GM23338 (cell line): ENCODE measurements at regions not wholly inside any gene's neighbourhood (a gene's known extent, or its start where the extent isn't known, plus 50 kb on each side); places are given as distances from the start of the nearest gene placed in this dataset.

Source experiments
- ATAC-seq: fragments of 200-7000 bp; cut with Tn5 transposase; 3 replicates; pipeline ENCODE4 v1.9.1; 2020
- DNase-seq: peaks from one replicate; pipeline ENCODE4 v3.0.0-alpha.2; 2015; ENCODE audit warnings: low spot score
- H2AFZ ChIP-seq: fragments of 200-600 bp; sonication (generic); 2 replicates; pipeline ENCODE4 v1.8.0; 2016; ENCODE audit warnings: antibody characterized with exemption, mild to moderate bottlenecking, moderate library complexity
- H3F3A ChIP-seq: fragments of 200-600 bp; sonication (generic); replicated peaks from 2 replicates; pipeline ENCODE4 v1.8.0; 2017; ENCODE audit warnings: antibody characterized with exemption, mixed run types, low read depth
- H3K27ac ChIP-seq: fragments of 200-600 bp; sonication (generic); 2 replicates; pipeline ENCODE4 v1.6.1; 2016; ENCODE audit warnings: low read depth
- H3K27me3 ChIP-seq: fragments of 200-600 bp; sonication (generic); 2 replicates; pipeline ENCODE4 v1.8.0; 2016; ENCODE audit warnings: mild to moderate bottlenecking, mixed run types, moderate library complexity; ENCODE audit not compliant: insufficient read depth
- H3K36me3 ChIP-seq: fragments of 200-600 bp; sonication (generic); 2 replicates; pipeline ENCODE4 v1.8.0; 2016; ENCODE audit warnings: mild to moderate bottlenecking; ENCODE audit not compliant: insufficient read depth
- H3K4me1 ChIP-seq: fragments of 200-600 bp; sonication (generic); 2 replicates; pipeline ENCODE4 v1.8.0; 2016; ENCODE audit warnings: mild to moderate bottlenecking, moderate library complexity; ENCODE audit not compliant: insufficient read depth
- H3K4me2 ChIP-seq: fragments of 200-600 bp; sonication (generic); 2 replicates; pipeline ENCODE4 v1.7.1; 2017; ENCODE audit warnings: mixed run types
- H3K4me3 ChIP-seq: fragments of 200-600 bp; sonication (generic); 2 replicates; pipeline ENCODE4 v1.6.1; 2016; ENCODE audit warnings: mixed run types
- H3K79me2 ChIP-seq: fragments of 200-600 bp; sonication (generic); replicated peaks from 2 replicates; pipeline ENCODE4 v1.8.0; 2017; ENCODE audit warnings: mild to moderate bottlenecking; ENCODE audit not compliant: insufficient read depth
- H3K9me2 ChIP-seq: fragments of 200-600 bp; sonication (generic); 2 replicates; pipeline ENCODE4 v1.8.0; 2017; ENCODE audit not compliant: insufficient read depth
- H4K20me1 ChIP-seq: fragments of 200-600 bp; sonication (generic); replicated peaks from 2 replicates; pipeline ENCODE4 v1.8.0; 2017; ENCODE audit warnings: mild to moderate bottlenecking; ENCODE audit not compliant: insufficient read depth
- H3K27ac Mint-ChIP-seq: 2 replicates; pipeline ENCODE4 v1.8.0; 2020; ENCODE audit warnings: inconsistent platforms, mild to moderate bottlenecking, moderate library complexity, mixed read lengths
- H3K27me3 Mint-ChIP-seq: 3 replicates; pipeline ENCODE4 v1.8.0; 2022; ENCODE audit warnings: low read depth, mild to moderate bottlenecking, moderate library complexity, mixed read lengths, inconsistent platforms; ENCODE audit not compliant: insufficient read depth, poor library complexity
- H3K36me3 Mint-ChIP-seq: 3 replicates; pipeline ENCODE4 v1.8.0; 2021; ENCODE audit warnings: low read depth, mild to moderate bottlenecking, inconsistent platforms, moderate library complexity, mixed read lengths
- H3K4me1 Mint-ChIP-seq: 3 replicates; pipeline ENCODE4 v1.8.0; 2020; ENCODE audit warnings: mild to moderate bottlenecking, inconsistent platforms, mixed read lengths
- H3K4me3 Mint-ChIP-seq: 3 replicates; pipeline ENCODE4 v1.8.0; 2021; ENCODE audit warnings: moderate library complexity, mild to moderate bottlenecking, inconsistent platforms, mixed read lengths
- H3K9me3 Mint-ChIP-seq: 3 replicates; pipeline ENCODE4 v1.8.0; 2020; ENCODE audit warnings: moderate library complexity, mild to moderate bottlenecking, inconsistent platforms, mixed read lengths
- CREB1 ChIP-seq: fragments of 250-450 bp; sonication (Bioruptor Pico); IDR thresholded peaks from 2 replicates; pipeline ENCODE4 v1.5.0; 2020; ENCODE audit warnings: low read depth, mild to moderate bottlenecking, moderate library complexity
- EZH2 ChIP-seq: fragments of 200-600 bp; sonication (generic); IDR thresholded peaks from one replicate; pipeline ENCODE4 v1.8.0; 2017; ENCODE audit warnings: antibody characterized with exemption, mild to moderate bottlenecking, low read depth; ENCODE audit not compliant: unreplicated experiment
- EZH2phosphoT487 ChIP-seq: fragments of 200-600 bp; sonication (generic); IDR thresholded peaks from one replicate; pipeline ENCODE4 v1.8.1; 2018; ENCODE audit warnings: antibody characterized with exemption; ENCODE audit not compliant: unreplicated experiment
- JUNB ChIP-seq: IDR thresholded peaks from one replicate; pipeline ENCODE4 v1.6.1; 2016; ENCODE audit warnings: antibody characterized with exemption; ENCODE audit not compliant: unreplicated experiment
- NANOG ChIP-seq: IDR thresholded peaks from 2 replicates; pipeline ENCODE4 v1.6.1; 2016; ENCODE audit warnings: antibody characterized with exemption, borderline replicate concordance
- POLR2AphosphoS5 ChIP-seq: IDR thresholded peaks from 2 replicates; pipeline ENCODE4 v1.6.1; 2016; ENCODE audit warnings: antibody characterized with exemption, low read depth
- REST ChIP-seq: IDR thresholded peaks from one replicate; pipeline ENCODE4 v1.6.1; 2018; ENCODE audit warnings: antibody characterized with exemption; ENCODE audit not compliant: unreplicated experiment
- STAT1 ChIP-seq: IDR thresholded peaks from one replicate; pipeline ENCODE4 v1.6.1; 2016; ENCODE audit warnings: antibody characterized with exemption; ENCODE audit not compliant: unreplicated experiment
- ZNF114 ChIP-seq: fragments of 250-450 bp; sonication (Bioruptor Pico); IDR thresholded peaks from 2 replicates; pipeline ENCODE4 v1.5.0; 2020; ENCODE audit warnings: mild to moderate bottlenecking, moderate library complexity
- ZNF331 ChIP-seq: fragments of 250-450 bp; sonication (Bioruptor Pico); IDR thresholded peaks from 2 replicates; pipeline ENCODE4 v1.5.0; 2020; ENCODE audit warnings: low read depth, mild to moderate bottlenecking, moderate library complexity
- TF ChIP-seq, protein P1 (sequence below): IDR thresholded peaks from 2 replicates; pipeline ENCODE4 v1.6.1; 2016; ENCODE audit warnings: antibody characterized with exemption
- TF ChIP-seq, protein P2 (sequence below): fragments of 250-450 bp; sonication (Bioruptor Pico); IDR thresholded peaks from 2 replicates; pipeline ENCODE4 v1.5.0; 2020; ENCODE audit warnings: mild to moderate bottlenecking, moderate library complexity
- TF ChIP-seq, protein P3 (sequence below), 2 experiments: fragments of 200-600 bp in 1 of 2; sonication (generic) in 1 of 2; conservative IDR thresholded peaks; 2 replicates each; pipeline versions ENCODE4 v1.5.1 to v1.6.1; 2016 to 2017; ENCODE audit warnings: antibody characterized with exemption in 2 of 2, low read depth in 2 of 2, mild to moderate bottlenecking in 2 of 2, moderate library complexity in 1 of 2

- H3K4me1 Mint-ChIP-seq: no peaks in the 10 kb centered on the region
- TF ChIP-seq, protein P1, sequence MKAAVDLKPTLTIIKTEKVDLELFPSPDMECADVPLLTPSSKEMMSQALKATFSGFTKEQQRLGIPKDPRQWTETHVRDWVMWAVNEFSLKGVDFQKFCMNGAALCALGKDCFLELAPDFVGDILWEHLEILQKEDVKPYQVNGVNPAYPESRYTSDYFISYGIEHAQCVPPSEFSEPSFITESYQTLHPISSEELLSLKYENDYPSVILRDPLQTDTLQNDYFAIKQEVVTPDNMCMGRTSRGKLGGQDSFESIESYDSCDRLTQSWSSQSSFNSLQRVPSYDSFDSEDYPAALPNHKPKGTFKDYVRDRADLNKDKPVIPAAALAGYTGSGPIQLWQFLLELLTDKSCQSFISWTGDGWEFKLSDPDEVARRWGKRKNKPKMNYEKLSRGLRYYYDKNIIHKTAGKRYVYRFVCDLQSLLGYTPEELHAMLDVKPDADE: no peak
- TF ChIP-seq NANOG (no peak), ZNF331 (CRISPR knock-in tag) (no peak), JUNB (no peak), POLR2AphosphoS5 (no peak), ZNF114 (no peak), STAT1 (no peak), EZH2phosphoT487 (no peak), CREB1 (CRISPR knock-in tag) (no peak), REST (no peak), EZH2 (no peak)
- TF ChIP-seq, protein P2, sequence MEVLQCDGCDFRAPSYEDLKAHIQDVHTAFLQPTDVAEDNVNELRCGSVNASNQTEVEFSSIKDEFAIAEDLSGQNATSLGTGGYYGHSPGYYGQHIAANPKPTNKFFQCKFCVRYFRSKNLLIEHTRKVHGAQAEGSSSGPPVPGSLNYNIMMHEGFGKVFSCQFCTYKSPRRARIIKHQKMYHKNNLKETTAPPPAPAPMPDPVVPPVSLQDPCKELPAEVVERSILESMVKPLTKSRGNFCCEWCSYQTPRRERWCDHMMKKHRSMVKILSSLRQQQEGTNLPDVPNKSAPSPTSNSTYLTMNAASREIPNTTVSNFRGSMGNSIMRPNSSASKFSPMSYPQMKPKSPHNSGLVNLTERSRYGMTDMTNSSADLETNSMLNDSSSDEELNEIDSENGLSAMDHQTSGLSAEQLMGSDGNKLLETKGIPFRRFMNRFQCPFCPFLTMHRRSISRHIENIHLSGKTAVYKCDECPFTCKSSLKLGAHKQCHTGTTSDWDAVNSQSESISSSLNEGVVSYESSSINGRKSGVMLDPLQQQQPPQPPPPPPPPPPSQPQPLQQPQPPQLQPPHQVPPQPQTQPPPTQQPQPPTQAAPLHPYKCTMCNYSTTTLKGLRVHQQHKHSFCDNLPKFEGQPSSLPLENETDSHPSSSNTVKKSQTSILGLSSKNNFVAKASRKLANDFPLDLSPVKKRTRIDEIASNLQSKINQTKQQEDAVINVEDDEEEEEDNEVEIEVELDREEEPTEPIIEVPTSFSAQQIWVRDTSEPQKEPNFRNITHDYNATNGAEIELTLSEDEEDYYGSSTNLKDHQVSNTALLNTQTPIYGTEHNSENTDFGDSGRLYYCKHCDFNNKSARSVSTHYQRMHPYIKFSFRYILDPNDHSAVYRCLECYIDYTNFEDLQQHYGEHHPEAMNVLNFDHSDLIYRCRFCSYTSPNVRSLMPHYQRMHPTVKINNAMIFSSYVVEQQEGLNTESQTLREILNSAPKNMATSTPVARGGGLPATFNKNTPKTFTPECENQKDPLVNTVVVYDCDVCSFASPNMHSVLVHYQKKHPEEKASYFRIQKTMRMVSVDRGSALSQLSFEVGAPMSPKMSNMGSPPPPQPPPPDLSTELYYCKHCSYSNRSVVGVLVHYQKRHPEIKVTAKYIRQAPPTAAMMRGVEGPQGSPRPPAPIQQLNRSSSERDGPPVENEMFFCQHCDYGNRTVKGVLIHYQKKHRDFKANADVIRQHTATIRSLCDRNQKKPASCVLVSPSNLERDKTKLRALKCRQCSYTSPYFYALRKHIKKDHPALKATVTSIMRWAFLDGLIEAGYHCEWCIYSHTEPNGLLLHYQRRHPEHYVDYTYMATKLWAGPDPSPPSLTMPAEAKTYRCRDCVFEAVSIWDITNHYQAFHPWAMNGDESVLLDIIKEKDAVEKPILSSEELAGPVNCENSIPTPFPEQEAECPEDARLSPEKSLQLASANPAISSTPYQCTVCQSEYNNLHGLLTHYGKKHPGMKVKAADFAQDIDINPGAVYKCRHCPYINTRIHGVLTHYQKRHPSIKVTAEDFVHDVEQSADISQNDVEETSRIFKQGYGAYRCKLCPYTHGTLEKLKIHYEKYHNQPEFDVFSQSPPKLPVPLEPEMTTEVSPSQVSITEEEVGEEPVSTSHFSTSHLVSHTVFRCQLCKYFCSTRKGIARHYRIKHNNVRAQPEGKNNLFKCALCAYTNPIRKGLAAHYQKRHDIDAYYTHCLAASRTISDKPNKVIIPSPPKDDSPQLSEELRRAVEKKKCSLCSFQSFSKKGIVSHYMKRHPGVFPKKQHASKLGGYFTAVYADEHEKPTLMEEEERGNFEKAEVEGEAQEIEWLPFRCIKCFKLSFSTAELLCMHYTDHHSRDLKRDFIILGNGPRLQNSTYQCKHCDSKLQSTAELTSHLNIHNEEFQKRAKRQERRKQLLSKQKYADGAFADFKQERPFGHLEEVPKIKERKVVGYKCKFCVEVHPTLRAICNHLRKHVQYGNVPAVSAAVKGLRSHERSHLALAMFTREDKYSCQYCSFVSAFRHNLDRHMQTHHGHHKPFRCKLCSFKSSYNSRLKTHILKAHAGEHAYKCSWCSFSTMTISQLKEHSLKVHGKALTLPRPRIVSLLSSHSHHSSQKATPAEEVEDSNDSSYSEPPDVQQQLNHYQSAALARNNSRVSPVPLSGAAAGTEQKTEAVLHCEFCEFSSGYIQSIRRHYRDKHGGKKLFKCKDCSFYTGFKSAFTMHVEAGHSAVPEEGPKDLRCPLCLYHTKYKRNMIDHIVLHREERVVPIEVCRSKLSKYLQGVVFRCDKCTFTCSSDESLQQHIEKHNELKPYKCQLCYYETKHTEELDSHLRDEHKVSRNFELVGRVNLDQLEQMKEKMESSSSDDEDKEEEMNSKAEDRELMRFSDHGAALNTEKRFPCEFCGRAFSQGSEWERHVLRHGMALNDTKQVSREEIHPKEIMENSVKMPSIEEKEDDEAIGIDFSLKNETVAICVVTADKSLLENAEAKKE (CRISPR knock-in tag): no peak
- TF ChIP-seq, protein P3, sequence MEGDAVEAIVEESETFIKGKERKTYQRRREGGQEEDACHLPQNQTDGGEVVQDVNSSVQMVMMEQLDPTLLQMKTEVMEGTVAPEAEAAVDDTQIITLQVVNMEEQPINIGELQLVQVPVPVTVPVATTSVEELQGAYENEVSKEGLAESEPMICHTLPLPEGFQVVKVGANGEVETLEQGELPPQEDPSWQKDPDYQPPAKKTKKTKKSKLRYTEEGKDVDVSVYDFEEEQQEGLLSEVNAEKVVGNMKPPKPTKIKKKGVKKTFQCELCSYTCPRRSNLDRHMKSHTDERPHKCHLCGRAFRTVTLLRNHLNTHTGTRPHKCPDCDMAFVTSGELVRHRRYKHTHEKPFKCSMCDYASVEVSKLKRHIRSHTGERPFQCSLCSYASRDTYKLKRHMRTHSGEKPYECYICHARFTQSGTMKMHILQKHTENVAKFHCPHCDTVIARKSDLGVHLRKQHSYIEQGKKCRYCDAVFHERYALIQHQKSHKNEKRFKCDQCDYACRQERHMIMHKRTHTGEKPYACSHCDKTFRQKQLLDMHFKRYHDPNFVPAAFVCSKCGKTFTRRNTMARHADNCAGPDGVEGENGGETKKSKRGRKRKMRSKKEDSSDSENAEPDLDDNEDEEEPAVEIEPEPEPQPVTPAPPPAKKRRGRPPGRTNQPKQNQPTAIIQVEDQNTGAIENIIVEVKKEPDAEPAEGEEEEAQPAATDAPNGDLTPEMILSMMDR (conservative IDR thresholded peaks at IDR 0.05; ENCODE audit: low read depth in 2 of 2): no peak
These were observed 383.7 kb downstream of the CAAP1 start for GRCh38 chr9:26508897-26509296.

More at GRCh38 chr9:26508897-26509296, 383.7 kb downstream of the CAAP1 start:
- H3K9me3 Mint-ChIP-seq: no peaks in the 10 kb centered on the region
- H3K27ac Mint-ChIP-seq: no peak overlapping the region
- no peak overlapping the region for H3K4me2 ChIP-seq
- H2AFZ ChIP-seq: no peak overlapping the region
- no peaks in the 10 kb centered on the region for H3K4me1 ChIP-seq
- H3K4me3 ChIP-seq: no peak overlapping the region
- H3K27me3 Mint-ChIP-seq: no peaks in the 10 kb centered on the region
- H4K20me1 ChIP-seq: no peaks in the 10 kb centered on the region
- no peaks in the 10 kb centered on the region for H3K79me2 ChIP-seq
- no peak overlapping the region for H3K4me3 Mint-ChIP-seq
- no peaks in the 10 kb centered on the region for H3K27me3 ChIP-seq
- DNase-seq (no peak), ATAC-seq (no peak)
- H3K36me3 Mint-ChIP-seq: no peaks in the 10 kb centered on the region
- H3K9me2 ChIP-seq: no peaks in the 10 kb centered on the region
- no peaks in the 10 kb centered on the region for H3K36me3 ChIP-seq
- H3K27ac ChIP-seq: no peak overlapping the region
- H3F3A ChIP-seq: no peaks in the 10 kb centered on the region
